SU-DHL-6 (cell line): ENCODE measurements at regions not wholly inside any gene's neighbourhood (a gene's known extent, or its start where the extent isn't known, plus 50 kb on each side); places are given as distances from the start of the nearest gene placed in this dataset.

Experiments
- H2AFZ ChIP-seq: fragments of 200-600 bp; sonication (generic); 2 replicates; pipeline ENCODE4 v1.6.1; 2014; ENCODE audit warnings: low read depth, mild to moderate bottlenecking, moderate library complexity, mixed read lengths, antibody characterized with exemption, low read length; ENCODE audit not compliant: severe bottlenecking
- H3F3A ChIP-seq: fragments of 200-600 bp; shearing (Covaris generic); 2 replicates; pipeline ENCODE4 v1.6.0; 2016; ENCODE audit warnings: antibody characterized with exemption, mild to moderate bottlenecking; ENCODE audit not compliant: insufficient read depth
- H3K27ac ChIP-seq: fragments of 200-600 bp; sonication (generic); 2 replicates; pipeline ENCODE4 v1.5.1; 2016; ENCODE audit warnings: low read depth, mild to moderate bottlenecking, low read length, moderate library complexity, mixed read lengths
- H3K27me3 ChIP-seq: fragments of 200-600 bp; sonication (generic), shearing (Covaris generic); 2 replicates; pipeline ENCODE4 v1.6.0; 2014; ENCODE audit warnings: mild to moderate bottlenecking, low read length
- H3K36me3 ChIP-seq: fragments of 200-600 bp; sonication (generic); 2 replicates; pipeline ENCODE4 v1.6.1; 2014; ENCODE audit warnings: mild to moderate bottlenecking, low read length, mixed read lengths
- H3K4me2 ChIP-seq: fragments of 300-600, 200-600 bp; shearing (Covaris generic), sonication (generic); 2 replicates; pipeline ENCODE4 v1.6.0; 2014; ENCODE audit warnings: low read length, low read depth, mild to moderate bottlenecking; ENCODE audit not compliant: poor library complexity, severe bottlenecking
- H3K4me3 ChIP-seq: fragments of 200-600 bp; sonication (generic); 2 replicates; pipeline ENCODE4 v1.5.1; 2014; ENCODE audit warnings: antibody characterized with exemption, low read length, mild to moderate bottlenecking, mixed read lengths; ENCODE audit not compliant: insufficient read depth, poor library complexity, severe bottlenecking
- H3K79me2 ChIP-seq: fragments of 200-600 bp; sonication (generic); 2 replicates; pipeline ENCODE4 v1.6.1; 2014; ENCODE audit warnings: mild to moderate bottlenecking, low read length, moderate library complexity; ENCODE audit not compliant: insufficient read depth
- H3K9ac ChIP-seq: fragments of 200-600 bp; sonication (generic); 2 replicates; pipeline ENCODE4 v1.7.0; 2014; ENCODE audit warnings: mild to moderate bottlenecking, low read length
- H3K9me2 ChIP-seq: fragments of 200-600 bp; sonication (generic); replicated peaks from 2 replicates; pipeline ENCODE4 v1.6.1; 2014; ENCODE audit warnings: low read length; ENCODE audit not compliant: insufficient read depth
- H3K9me3 ChIP-seq: fragments of 200-600 bp; sonication (generic); 2 replicates; pipeline ENCODE4 v1.6.1; 2014; ENCODE audit warnings: low read length, mixed read lengths; ENCODE audit not compliant: insufficient read depth
- H4K20me1 ChIP-seq: fragments of 200-600 bp; sonication (generic); 2 replicates; pipeline ENCODE4 v1.6.1; 2014; ENCODE audit warnings: low read depth, mild to moderate bottlenecking, antibody characterized with exemption, low read length, moderate library complexity, mixed read lengths
- EZH2phosphoT487 ChIP-seq: fragments of 200-600 bp; sonication (generic), shearing (Covaris generic); conservative IDR thresholded peaks from 2 replicates; pipeline ENCODE4 v1.6.1; 2018; ENCODE audit warnings: mild to moderate bottlenecking, antibody characterized with exemption, low read length, moderate library complexity, mixed read lengths
- TF ChIP-seq, protein P1 (sequence below): fragments of 200-600 bp; sonication (generic); IDR thresholded peaks from one replicate; pipeline ENCODE4 v1.5.1; 2017; ENCODE audit warnings: antibody characterized with exemption, mild to moderate bottlenecking, low read length, moderate library complexity; ENCODE audit not compliant: insufficient read depth, poor library complexity, severe bottlenecking

DNA sequence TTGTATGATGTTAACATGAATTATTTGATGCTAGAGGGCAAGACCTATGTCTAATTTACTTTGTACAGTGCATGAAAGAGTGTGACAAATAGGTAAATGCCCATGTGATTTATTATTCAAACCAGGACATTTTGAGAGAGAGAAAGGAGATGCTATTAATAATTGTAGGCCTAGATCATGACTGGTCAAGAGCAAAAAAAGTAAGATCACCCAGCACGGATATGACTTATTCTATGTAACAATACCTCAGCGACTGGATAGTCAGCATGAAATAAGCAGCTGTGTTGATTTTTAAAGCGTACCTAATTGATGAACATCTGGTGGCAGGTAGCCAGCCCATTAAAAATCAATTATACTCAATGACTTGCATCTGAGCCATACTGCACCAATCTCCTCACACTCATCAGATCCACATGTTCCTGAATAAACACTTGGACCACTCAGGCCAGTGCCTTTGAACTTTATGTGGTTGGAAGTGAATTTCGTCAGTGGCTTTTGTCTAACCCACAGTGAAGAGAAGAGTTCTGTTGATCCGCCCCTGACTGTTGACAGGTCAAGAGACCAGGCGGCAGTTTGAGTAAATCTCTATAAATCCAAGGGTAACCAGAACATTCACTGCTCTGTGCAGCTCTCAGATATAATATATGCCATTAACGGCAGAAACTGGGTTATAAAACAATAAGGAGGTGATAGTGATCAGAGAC is 435.3 kb downstream of the MDFIC start:
- Histone ChIP-seq H2AFZ (no peak overlapping the region), H3K79me2 (no peaks in the 10 kb centered on the region), H3K9ac (no peak overlapping the region), H3K9me2 (no peaks in the 10 kb centered on the region), H3K4me3 (no peak overlapping the region), H3K27ac (no peak overlapping the region), H3K9me3 (no peaks in the 10 kb centered on the region), H3K36me3 (no peaks in the 10 kb centered on the region), H4K20me1 (no peaks in the 10 kb centered on the region), H3F3A (no peaks in the 10 kb centered on the region), H3K27me3 (no peaks in the 10 kb centered on the region), H3K4me2 (no peak overlapping the region)
- TF ChIP-seq, protein P1, sequence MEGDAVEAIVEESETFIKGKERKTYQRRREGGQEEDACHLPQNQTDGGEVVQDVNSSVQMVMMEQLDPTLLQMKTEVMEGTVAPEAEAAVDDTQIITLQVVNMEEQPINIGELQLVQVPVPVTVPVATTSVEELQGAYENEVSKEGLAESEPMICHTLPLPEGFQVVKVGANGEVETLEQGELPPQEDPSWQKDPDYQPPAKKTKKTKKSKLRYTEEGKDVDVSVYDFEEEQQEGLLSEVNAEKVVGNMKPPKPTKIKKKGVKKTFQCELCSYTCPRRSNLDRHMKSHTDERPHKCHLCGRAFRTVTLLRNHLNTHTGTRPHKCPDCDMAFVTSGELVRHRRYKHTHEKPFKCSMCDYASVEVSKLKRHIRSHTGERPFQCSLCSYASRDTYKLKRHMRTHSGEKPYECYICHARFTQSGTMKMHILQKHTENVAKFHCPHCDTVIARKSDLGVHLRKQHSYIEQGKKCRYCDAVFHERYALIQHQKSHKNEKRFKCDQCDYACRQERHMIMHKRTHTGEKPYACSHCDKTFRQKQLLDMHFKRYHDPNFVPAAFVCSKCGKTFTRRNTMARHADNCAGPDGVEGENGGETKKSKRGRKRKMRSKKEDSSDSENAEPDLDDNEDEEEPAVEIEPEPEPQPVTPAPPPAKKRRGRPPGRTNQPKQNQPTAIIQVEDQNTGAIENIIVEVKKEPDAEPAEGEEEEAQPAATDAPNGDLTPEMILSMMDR = no peak
- no peak for TF ChIP-seq EZH2phosphoT487

DNA sequence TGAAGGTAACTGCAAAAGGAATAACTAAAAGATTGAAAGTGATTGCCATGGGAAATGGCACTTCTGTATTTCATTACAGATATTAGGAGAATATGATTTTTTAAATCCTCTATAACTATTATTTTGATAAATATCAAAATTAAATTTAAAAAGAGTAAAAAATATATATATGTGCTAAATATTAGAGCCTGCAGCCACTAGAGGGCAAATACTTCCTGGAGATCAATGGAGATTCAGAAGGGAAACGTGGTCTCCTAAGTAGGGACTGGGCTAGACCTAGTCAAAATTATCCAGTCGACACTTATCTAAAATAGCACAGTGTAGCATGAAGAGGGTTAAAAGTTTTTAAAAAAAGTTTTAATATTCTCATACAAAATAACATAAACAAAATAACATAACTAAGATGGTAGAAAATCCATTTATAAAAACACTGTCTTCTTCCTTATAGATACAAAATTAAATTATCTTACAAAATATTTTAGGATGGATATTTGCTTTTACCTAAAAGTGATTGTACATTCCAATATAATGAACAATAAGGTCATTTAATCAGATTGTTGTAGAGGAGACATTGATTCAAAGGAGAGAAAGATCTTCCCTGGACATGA is 434.3 kb downstream of the MDFIC start:
- Histone ChIP-seq H2AFZ (no peak overlapping the region), H3K4me3 (no peak overlapping the region), H3K27me3 (no peaks in the 10 kb centered on the region), H3K79me2 (no peaks in the 10 kb centered on the region), H3K36me3 (no peaks in the 10 kb centered on the region), H3K4me2 (no peak overlapping the region), H3F3A (no peaks in the 10 kb centered on the region), H3K9ac (no peak overlapping the region), H4K20me1 (no peaks in the 10 kb centered on the region), H3K27ac (no peak overlapping the region), H3K9me3 (no peaks in the 10 kb centered on the region), H3K9me2 (no peaks in the 10 kb centered on the region)
- TF ChIP-seq, protein P1 = no peak
- TF ChIP-seq EZH2phosphoT487 = no peak

DNA sequence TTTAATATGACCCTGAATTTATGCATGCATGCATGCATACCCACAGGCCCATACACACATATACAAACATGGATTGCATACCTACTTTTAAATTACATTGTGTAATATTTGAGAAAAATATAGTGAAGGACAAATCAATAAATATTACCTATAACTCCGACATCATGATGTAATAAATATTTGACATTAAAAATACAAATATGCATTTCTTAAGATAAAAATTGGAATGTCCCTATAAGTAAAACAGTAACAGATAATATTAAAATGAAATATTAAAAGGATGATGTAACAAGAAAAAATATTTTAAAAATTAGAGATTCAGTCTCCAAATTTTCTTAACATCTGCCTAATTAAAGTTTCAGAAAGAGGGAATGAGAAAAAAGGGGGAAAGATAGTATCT is 433.0 kb downstream of the MDFIC start:
- Histone ChIP-seq H3K4me3 (no peak overlapping the region), H3K27me3 (no peaks in the 10 kb centered on the region), H3K27ac (no peak overlapping the region), H3F3A (no peaks in the 10 kb centered on the region), H3K9ac (no peak overlapping the region), H4K20me1 (no peaks in the 10 kb centered on the region), H3K9me3 (no peaks in the 10 kb centered on the region), H3K36me3 (no peaks in the 10 kb centered on the region), H2AFZ (no peak overlapping the region), H3K4me2 (no peak overlapping the region), H3K79me2 (no peaks in the 10 kb centered on the region), H3K9me2 (no peaks in the 10 kb centered on the region)
- no peak for TF ChIP-seq EZH2phosphoT487
- TF ChIP-seq, protein P1 = no peak
